ENCODE measurements at regions not wholly inside any gene's neighbourhood (a gene's known extent, or its start where the extent isn't known, plus 50 kb on each side); places are given as distances from the start of the nearest gene placed in this dataset.
"Not testable (repeated sequence)": the region's sequence is repeated elsewhere in the genome, so short reads cannot be mapped to it uniquely, and the experiment has no call there.

GRCh38 chr6:84635081-84635761 is 129.2 kb downstream of the TBX18 start:
- Histone ChIP-seq H3K79me2 (ENCODE audit: insufficient read depth, low read length) (no peaks in the 10 kb centered on the region), H3K4me1 (ENCODE audit: insufficient read depth, low read length) (peaks cover 36% of the 10 kb centered on the region), H3K27me3 (ENCODE audit: insufficient read depth, low read length) (no peaks in the 10 kb centered on the region), H3K4me3 (ENCODE audit: insufficient read depth, low read length) (peak overlapping the region; percentile 17), H3K9me3 (ENCODE audit: low read depth, low read length) (no peaks in the 10 kb centered on the region), H3K4me2 (ENCODE audit: insufficient read depth, low read length) (peak overlapping the region; percentile 49), H3K36me3 (ENCODE audit: insufficient read depth, low read length) (no peaks in the 10 kb centered on the region), H4K20me1 (ENCODE audit: insufficient read depth, low read length) (no peaks in the 10 kb centered on the region), H2AFZ (ENCODE audit: low read length) (peak overlapping the region; percentile 69), H3K27ac (ENCODE audit: low read depth, low read length) (peak overlapping the region; percentile 90)
- TF ChIP-seq CTCF (IDR thresholded peaks at IDR 0.05; ENCODE audit: extremely low read depth, low read depth, low read length), result no peak
- DNase-seq (ENCODE audit: insufficient read length, low spot score, missing footprints), result no peak

GRCh38 chr6:84633771-84634170 is 130.6 kb downstream of the TBX18 start:
- H3K79me2 ChIP-seq (ENCODE audit: insufficient read depth, low read length), result no peaks in the 10 kb centered on the region
- peak; percentile 62 for DNase-seq (ENCODE audit: insufficient read length, low spot score, missing footprints)

GRCh38 chr6:84626527-84626926 is 137.9 kb downstream of the TBX18 start:
- H3K79me2 ChIP-seq (ENCODE audit: insufficient read depth, low read length), result not testable (repeated sequence)
- H3K4me1 ChIP-seq (ENCODE audit: insufficient read depth, low read length), result peaks cover 31% of the 10 kb centered on the region

More at GRCh38 chr6:84633771-84634170, 130.6 kb downstream of the TBX18 start:
- Histone ChIP-seq H3K4me1 (ENCODE audit: insufficient read depth, low read length) (peaks cover 31% of the 10 kb centered on the region), H3K36me3 (ENCODE audit: insufficient read depth, low read length) (no peaks in the 10 kb centered on the region), H3K4me3 (ENCODE audit: insufficient read depth, low read length) (no peak overlapping the region), H2AFZ (ENCODE audit: low read length) (no peak overlapping the region), H3K4me2 (ENCODE audit: insufficient read depth, low read length) (no peak overlapping the region), H3K27ac (ENCODE audit: low read depth, low read length) (peak overlapping the region; percentile 90), H4K20me1 (ENCODE audit: insufficient read depth, low read length) (no peaks in the 10 kb centered on the region), H3K27me3 (ENCODE audit: insufficient read depth, low read length) (no peaks in the 10 kb centered on the region), H3K9me3 (ENCODE audit: low read depth, low read length) (no peaks in the 10 kb centered on the region)
- no peak for TF ChIP-seq CTCF (IDR thresholded peaks at IDR 0.05; ENCODE audit: extremely low read depth, low read depth, low read length)

GRCh38 chr6:84625506-84625905 is 138.9 kb downstream of the TBX18 start:
- Histone ChIP-seq H3K4me2 (ENCODE audit: insufficient read depth, low read length) (peak overlapping the region; percentile 71), H3K4me1 (ENCODE audit: insufficient read depth, low read length) (peaks cover 31% of the 10 kb centered on the region), H2AFZ (ENCODE audit: low read length) (peak overlapping the region; percentile 11), H3K27ac (ENCODE audit: low read depth, low read length) (peak overlapping the region; percentile 96), H3K36me3 (ENCODE audit: insufficient read depth, low read length) (no peaks in the 10 kb centered on the region), H3K27me3 (ENCODE audit: insufficient read depth, low read length) (no peaks in the 10 kb centered on the region), H3K4me3 (ENCODE audit: insufficient read depth, low read length) (no peak overlapping the region), H3K79me2 (ENCODE audit: insufficient read depth, low read length) (no peaks in the 10 kb centered on the region), H3K9me3 (ENCODE audit: low read depth, low read length) (no peaks in the 10 kb centered on the region), H4K20me1 (ENCODE audit: insufficient read depth, low read length) (no peaks in the 10 kb centered on the region)
- no peak for DNase-seq (ENCODE audit: insufficient read length, low spot score, missing footprints)
- no peak for TF ChIP-seq CTCF (IDR thresholded peaks at IDR 0.05; ENCODE audit: extremely low read depth, low read depth, low read length)

More at GRCh38 chr6:84626527-84626926, 137.9 kb downstream of the TBX18 start:
- H3K27ac ChIP-seq (ENCODE audit: low read depth, low read length); H4K20me1 ChIP-seq (ENCODE audit: insufficient read depth, low read length); H3K36me3 ChIP-seq (ENCODE audit: insufficient read depth, low read length); H3K27me3 ChIP-seq (ENCODE audit: insufficient read depth, low read length); H3K4me2 ChIP-seq (ENCODE audit: insufficient read depth, low read length); H3K9me3 ChIP-seq (ENCODE audit: low read depth, low read length); H3K4me3 ChIP-seq (ENCODE audit: insufficient read depth, low read length); H2AFZ ChIP-seq (ENCODE audit: low read length); DNase-seq (ENCODE audit: insufficient read length, low spot score, missing footprints): not testable (repeated sequence)
